Esophagus muscularis mucosa (tissue), 4 donors: ENCODE measurements at regions not wholly inside any gene's neighbourhood (a gene's known extent, or its start where the extent isn't known, plus 50 kb on each side); places are given as distances from the start of the nearest gene placed in this dataset.
"Not testable (repeated sequence)": the region's sequence is repeated elsewhere in the genome, so short reads cannot be mapped to it uniquely, and the experiment has no call there.

Experiments used
- CTCF ChIP-seq, 3 experiments: fragments of 200-600 bp in 2 of 3; fragments of 450-650 bp in 1 of 3; sonication (generic) in 2 of 3; IDR thresholded peaks; one replicate each; pipeline ENCODE4 v1.5.1; 2017 to 2019; ENCODE audit warnings: antibody characterized with exemption in 3 of 3, mild to moderate bottlenecking in 2 of 3, moderate library complexity in 1 of 3
- EP300 ChIP-seq: sonication (generic); formaldehyde crosslinking; IDR thresholded peaks from one replicate; pipeline ENCODE4 v1.6.1; 2017; ENCODE audit warnings: antibody characterized with exemption
- POLR2A ChIP-seq: fragments of 450-650 bp; IDR thresholded peaks from one replicate; pipeline ENCODE4 v1.6.1; 2017; ENCODE audit warnings: antibody characterized with exemption, moderate library complexity, mild to moderate bottlenecking, low read depth
- POLR2AphosphoS5 ChIP-seq, 2 donors: sonication (generic); formaldehyde crosslinking; IDR thresholded peaks; one replicate each; pipeline ENCODE4 v1.6.1; 2017; ENCODE audit warnings: antibody characterized with exemption in 2 of 2

- not testable (repeated sequence) for TF ChIP-seq CTCF (IDR thresholded peaks at IDR 0.05); POLR2A; EP300; POLR2AphosphoS5 (IDR thresholded peaks at IDR 0.05)
Measured at GRCh38 chr2:89973849-89974248, 1282.4 kb downstream of the RPIA start.
